GM12878 (cell line): ENCODE measurements at regions not wholly inside any gene's neighbourhood (a gene's known extent, or its start where the extent isn't known, plus 50 kb on each side); places are given as distances from the start of the nearest gene placed in this dataset.

Source experiments
- ATAC-seq: fragments of 200-7000 bp; cut with Tn5 transposase; 3 replicates; pipeline ENCODE4 v1.9.1; 2020; ENCODE audit warnings: mild to moderate bottlenecking, moderate library complexity
- BruUV-seq: library from RNA; stranded (reverse); fragments of 400-500 nt; replicated peaks from 2 replicates; lab custom pipeline; 2021; lab: Mats Ljungman, UMichigan
- CTCF ChIA-PET: fragments of 300-600 bp; sonication (Branson Sonifier 250); formaldehyde crosslinking; extraction: SDS; loops from one replicate; lab custom pipeline; 2021; ENCODE audit warnings: inconsistent platforms; lab: Yijun Ruan, JAX
- POLR2A ChIA-PET: fragments of 350-600 bp; formaldehyde crosslinking; extraction: SDS; loops from one replicate; lab custom pipeline; 2021; ENCODE audit warnings: inconsistent platforms; lab: Charles Lee
- RAD21 ChIA-PET: fragments of 300-600 bp; sonication (Branson Sonifier 250); formaldehyde crosslinking; loops from one replicate; lab custom pipeline; 2023; ENCODE audit warnings: antibody characterized with exemption; ENCODE audit not compliant: unreplicated experiment; lab: Charles Lee
- SMC1A ChIA-PET: fragments of 300-600 bp; sonication (Branson Sonifier 250); formaldehyde crosslinking; loops from one replicate; lab custom pipeline; 2023; ENCODE audit not compliant: unreplicated experiment, uncharacterized antibody; lab: Charles Lee
- DNase-seq: peaks from one replicate; pipeline ENCODE4 v3.0.0-alpha.2; 2011; ENCODE audit warnings: low read depth, low spot score
- FAIRE-seq: peaks from 3 replicates; lab custom pipeline; 2011; peaks lifted over from hg19 to GRCh38; lab: Jason Lieb, UNC
- H2AFZ ChIP-seq: 2 replicates; pipeline ENCODE4 v1.6.0; 2011; ENCODE audit warnings: low read depth, low read length, control low read depth; ENCODE audit not compliant: control insufficient read depth
- H3K27ac ChIP-seq: 2 replicates; pipeline ENCODE4 v1.5.1; 2011; ENCODE audit warnings: control low read depth; ENCODE audit not compliant: control insufficient read depth, insufficient read depth
- H3K27me3 ChIP-seq, 2 experiments: replicated peaks in 1 of 2; 2 replicates each; pipeline versions ENCODE4 v1.6.0 to v1.6.1; 2011; ENCODE audit warnings: low read length in 1 of 2; ENCODE audit not compliant: control insufficient read depth in 2 of 2, insufficient read depth in 2 of 2
- H3K36me3 ChIP-seq, 2 experiments: 2 replicates each; pipeline ENCODE4 v1.5.1; 2011; ENCODE audit warnings: low read length in 1 of 2; ENCODE audit not compliant: control insufficient read depth in 2 of 2, insufficient read depth in 2 of 2
- H3K4me1 ChIP-seq: 2 replicates; pipeline ENCODE4 v1.6.1; 2011; ENCODE audit warnings: mild to moderate bottlenecking, low read length, moderate library complexity, mixed read lengths; ENCODE audit not compliant: control insufficient read depth, insufficient read depth
- H3K4me2 ChIP-seq: 2 replicates; pipeline ENCODE4 v1.6.0; 2011; ENCODE audit warnings: control low read depth; ENCODE audit not compliant: control insufficient read depth, insufficient read depth
- H3K4me3 ChIP-seq: fragments of 200-600 bp; sonication (generic); 2 replicates; pipeline ENCODE4 v1.5.1; 2016
- H3K79me2 ChIP-seq: 2 replicates; pipeline ENCODE4 v1.6.0; 2011; ENCODE audit warnings: low read length; ENCODE audit not compliant: control insufficient read depth, insufficient read depth
- H3K9ac ChIP-seq: 2 replicates; pipeline ENCODE4 v1.8.0; 2011; ENCODE audit warnings: low read length, control low read depth, mixed read lengths; ENCODE audit not compliant: control insufficient read depth, insufficient read depth
- H3K9me3 ChIP-seq: replicated peaks from 3 replicates; pipeline ENCODE4 v1.5.1; 2011; ENCODE audit warnings: mild to moderate bottlenecking, low read length; ENCODE audit not compliant: control insufficient read depth, insufficient read depth
- H4K20me1 ChIP-seq: 2 replicates; pipeline ENCODE4 v1.6.0; 2011; ENCODE audit not compliant: control insufficient read depth, insufficient read depth
- ATF7 ChIP-seq: fragments of 450-650 bp; IDR thresholded peaks from 2 replicates; pipeline ENCODE4 v1.6.1; 2016; ENCODE audit warnings: low read depth, mild to moderate bottlenecking
- CBFB ChIP-seq: IDR thresholded peaks from 2 replicates; pipeline ENCODE4 v1.6.1; 2016; ENCODE audit warnings: antibody characterized with exemption, low read depth
- CREB1 ChIP-seq: IDR thresholded peaks from 2 replicates; pipeline ENCODE4 v1.6.1; 2012; ENCODE audit warnings: low read depth, mild to moderate bottlenecking, inconsistent platforms
- PBX3 ChIP-seq: IDR thresholded peaks from 2 replicates; pipeline ENCODE4 v1.6.1; 2011; ENCODE audit warnings: mild to moderate bottlenecking, low read depth, low read length, moderate library complexity; ENCODE audit not compliant: insufficient replicate concordance
- POLR2AphosphoS5 ChIP-seq: IDR thresholded peaks from 2 replicates; pipeline ENCODE4 v1.6.1; 2011; ENCODE audit warnings: mild to moderate bottlenecking, low read length, inconsistent platforms
- POU2F2 ChIP-seq: IDR thresholded peaks from 3 replicates; pipeline ENCODE4 v1.6.1; 2011; ENCODE audit warnings: low read depth, mild to moderate bottlenecking, low read length, borderline replicate concordance
- RBBP5 ChIP-seq: fragments of 200-600 bp; sonication (generic); conservative IDR thresholded peaks from 2 replicates; pipeline ENCODE4 v1.6.1; 2016
- SRF ChIP-seq, 2 experiments: IDR thresholded peaks; 2 replicates each; pipeline ENCODE4 v1.6.1; 2011; ENCODE audit warnings: low read depth in 2 of 2, low read length in 2 of 2, mild to moderate bottlenecking in 1 of 2, moderate library complexity in 1 of 2
- TAF1 ChIP-seq: IDR thresholded peaks from 2 replicates; pipeline ENCODE4 v1.6.1; 2011; ENCODE audit warnings: mild to moderate bottlenecking, low read depth, low read length, borderline replicate concordance
- YBX1 ChIP-seq: fragments of 450-650 bp; IDR thresholded peaks from 2 replicates; pipeline ENCODE4 v1.6.1; 2016; ENCODE audit warnings: antibody characterized with exemption
- ZNF622 ChIP-seq: fragments of 450-650 bp; IDR thresholded peaks from 2 replicates; pipeline ENCODE4 v1.6.1; 2017; ENCODE audit warnings: mild to moderate bottlenecking, inconsistent platforms
- WGBS: methylation state at CpG from one replicate; pipeline ENCODE4 v1.1.6; 2016; ENCODE audit warnings: low lambda C conversion rate; ENCODE audit not compliant: insufficient replicate concordance, insufficient coverage; ENCODE audit errors: missing lambda C conversion rate; 5-methylcytosine and 5-hydroxymethylcytosine counted together
- in situ Hi-C: fragments of 300-500 bp; cut with MboI; formaldehyde crosslinking; loops from 9 replicates; pipeline ENCODE4 v1.14.3; 2018; ENCODE audit warnings: mixed read lengths
- intact Hi-C: fragments of 100-400 bp; cut with micrococcal nuclease; formaldehyde crosslinking; loops from one replicate; pipeline ENCODE4 v1.14.2; 2022; ENCODE audit not compliant: unreplicated experiment
- TF ChIP-seq, protein P1 (sequence below): fragments of 450-650 bp; IDR thresholded peaks from 2 replicates; pipeline ENCODE4 v1.6.1; 2014; ENCODE audit warnings: mild to moderate bottlenecking

- FAIRE-seq: no peak
- ATAC-seq: no peak
- no peak overlapping the region for H3K4me3 ChIP-seq
- H3K4me1 ChIP-seq: no peaks in the 10 kb centered on the region
- no peak overlapping the region for H3K4me2 ChIP-seq
- RAD21 ChIA-PET: no interaction called here
- H3K79me2 ChIP-seq: no peaks in the 10 kb centered on the region
- DNase-seq: no peak
- in situ Hi-C loops: loop anchor here (5.0 kb wide), 1 partner anchor 50 kb away; no protein-coding TSS in a partner anchor
- H3K9me3 ChIP-seq: no peaks in the 10 kb centered on the region
- no peaks in the 10 kb centered on the region for H3K36me3 ChIP-seq
- no peak overlapping the region for H2AFZ ChIP-seq
- CTCF ChIA-PET: no interaction called here
- TF ChIP-seq PBX3 (no peak), SRF (IDR thresholded peaks at IDR 0.05; ENCODE audit: low read depth in 2 of 2, low read length in 2 of 2) (no peak), CREB1 (no peak), ATF7 (no peak), ZNF622 (no peak), RBBP5 (no peak), TAF1 (no peak), POU2F2 (no peak), CBFB (no peak), POLR2AphosphoS5 (no peak), YBX1 (no peak)
- TF ChIP-seq, protein P1, sequence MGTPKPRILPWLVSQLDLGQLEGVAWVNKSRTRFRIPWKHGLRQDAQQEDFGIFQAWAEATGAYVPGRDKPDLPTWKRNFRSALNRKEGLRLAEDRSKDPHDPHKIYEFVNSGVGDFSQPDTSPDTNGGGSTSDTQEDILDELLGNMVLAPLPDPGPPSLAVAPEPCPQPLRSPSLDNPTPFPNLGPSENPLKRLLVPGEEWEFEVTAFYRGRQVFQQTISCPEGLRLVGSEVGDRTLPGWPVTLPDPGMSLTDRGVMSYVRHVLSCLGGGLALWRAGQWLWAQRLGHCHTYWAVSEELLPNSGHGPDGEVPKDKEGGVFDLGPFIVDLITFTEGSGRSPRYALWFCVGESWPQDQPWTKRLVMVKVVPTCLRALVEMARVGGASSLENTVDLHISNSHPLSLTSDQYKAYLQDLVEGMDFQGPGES: no peak
- intact Hi-C loops: no loop called here
- SMC1A ChIA-PET: no interaction called here
- WGBS: 0% methylated on average over 2 of the region's 2 CpGs
- BruUV-seq: no TSS peak
- POLR2A ChIA-PET: no interaction called here
- no peaks in the 10 kb centered on the region for H4K20me1 ChIP-seq
- no peak overlapping the region for H3K9ac ChIP-seq
- H3K27me3 ChIP-seq: no peaks in the 10 kb centered on the region
- no peak overlapping the region for H3K27ac ChIP-seq
Observed at GRCh38 chr9:82882748-82883147, 180.2 kb downstream of the RASEF start.
